DMS153 treated with DMSO at 0.1 percent for 48 hours (cell line): ENCODE measurements at regions not wholly inside any gene's neighbourhood (a gene's known extent, or its start where the extent isn't known, plus 50 kb on each side); places are given as distances from the start of the nearest gene placed in this dataset.

Experiments used
- DNase-seq: peaks from one replicate; lab custom pipeline; 2025; ENCODE audit not compliant: unreplicated experiment; lab: John Stamatoyannopoulos, UW

- no peak for DNase-seq
These were observed 98.9 kb upstream of the WNT4 start for GRCh38 chr1:22241811-22242210.

GRCh38 chr1:22245100-22245650 lies 102.3 kb upstream of the WNT4 start:
- no peak for DNase-seq

- no peak for DNase-seq
These were observed 102.8 kb upstream of the WNT4 start for GRCh38 chr1:22245726-22246125.

- no peak for DNase-seq
These were observed 104.0 kb upstream of the WNT4 start for GRCh38 chr1:22246755-22247480.

- no peak for DNase-seq
These were observed 104.8 kb upstream of the WNT4 start for GRCh38 chr1:22247527-22248245.

GRCh38 chr1:22248746-22249145 lies 105.8 kb upstream of the WNT4 start:
- no peak for DNase-seq

- DNase-seq = no peak
These were observed 107.2 kb upstream of the WNT4 start for GRCh38 chr1:22249928-22250680.

- no peak for DNase-seq
These were observed 107.8 kb upstream of the WNT4 start for GRCh38 chr1:22250724-22251123.

GRCh38 chr1:22252251-22252650 lies 109.4 kb upstream of the WNT4 start:
- DNase-seq = no peak

GRCh38 chr1:22253012-22253790 lies 110.3 kb upstream of the WNT4 start:
- DNase-seq = no peak

- DNase-seq = no peak
These were observed 111.9 kb upstream of the WNT4 start for GRCh38 chr1:22254756-22255155.

GRCh38 chr1:22255341-22256212 lies 112.7 kb upstream of the WNT4 start:
- DNase-seq = no peak

- DNase-seq = no peak
These were observed 113.3 kb upstream of the WNT4 start for GRCh38 chr1:22256213-22256512.

GRCh38 chr1:22257290-22258275 lies 114.7 kb upstream of the WNT4 start:
- DNase-seq = peak; percentile 50

GRCh38 chr1:22258698-22259097 lies 115.8 kb upstream of the WNT4 start:
- DNase-seq = no peak

GRCh38 chr1:22259551-22260282 lies 116.8 kb upstream of the WNT4 start:
- no peak for DNase-seq

GRCh38 chr1:22260860-22261432 lies 118.0 kb upstream of the WNT4 start:
- DNase-seq = no peak

- DNase-seq = no peak
These were observed 118.7 kb upstream of the WNT4 start for GRCh38 chr1:22261580-22261979.
